DOHH2 (cell line): ENCODE measurements at regions not wholly inside any gene's neighbourhood (a gene's known extent, or its start where the extent isn't known, plus 50 kb on each side); places are given as distances from the start of the nearest gene placed in this dataset.

ENCODE experiments used
- H3F3A ChIP-seq: fragments of 200-600 bp; sonication (generic), shearing (Covaris generic); 2 replicates; pipeline ENCODE4 v1.6.0; 2016; ENCODE audit warnings: antibody characterized with exemption, mild to moderate bottlenecking; ENCODE audit not compliant: control insufficient read depth, insufficient read depth
- H3K27ac ChIP-seq: fragments of 200-600 bp; sonication (generic); 2 replicates; pipeline ENCODE4 v1.5.1; 2014; ENCODE audit warnings: low read depth, mild to moderate bottlenecking, low read length, moderate library complexity
- H3K27me3 ChIP-seq: fragments of 200-600 bp; sonication (generic); 2 replicates; pipeline ENCODE4 v1.6.1; 2014; ENCODE audit warnings: mild to moderate bottlenecking, low read length, mixed read lengths; ENCODE audit not compliant: control insufficient read depth
- H3K36me3 ChIP-seq: fragments of 200-600 bp; sonication (generic); 2 replicates; pipeline ENCODE4 v1.6.1; 2014; ENCODE audit warnings: mild to moderate bottlenecking, low read length, moderate library complexity, mixed read lengths; ENCODE audit not compliant: control insufficient read depth
- H3K4me1 ChIP-seq: fragments of 200-600 bp; sonication (generic); 2 replicates; pipeline ENCODE4 v1.6.1; 2014; ENCODE audit warnings: mild to moderate bottlenecking, low read length, mixed read lengths; ENCODE audit not compliant: control insufficient read depth
- H3K4me2 ChIP-seq: fragments of 200-600 bp; sonication (generic); 2 replicates; pipeline ENCODE4 v1.6.0; 2014; ENCODE audit warnings: mild to moderate bottlenecking, low read length, moderate library complexity
- H3K4me3 ChIP-seq: fragments of 200-600 bp; sonication (generic); 2 replicates; pipeline ENCODE4 v1.5.1; 2014; ENCODE audit warnings: mild to moderate bottlenecking, low read length, mixed read lengths
- H3K79me2 ChIP-seq: fragments of 200-600 bp; sonication (generic); 2 replicates; pipeline ENCODE4 v1.6.1; 2014; ENCODE audit warnings: mild to moderate bottlenecking, low read length, mixed read lengths; ENCODE audit not compliant: control insufficient read depth
- H3K9me2 ChIP-seq: fragments of 200-600 bp; sonication (generic); replicated peaks from 2 replicates; pipeline ENCODE4 v1.6.1; 2014; ENCODE audit warnings: mild to moderate bottlenecking, low read length, mixed read lengths; ENCODE audit not compliant: control insufficient read depth
- H3K9me3 ChIP-seq: fragments of 200-600 bp; sonication (generic); 2 replicates; pipeline ENCODE4 v1.6.1; 2014; ENCODE audit warnings: antibody characterized with exemption, low read length, mixed read lengths; ENCODE audit not compliant: control insufficient read depth, insufficient read depth
- H4K20me1 ChIP-seq: fragments of 200-600 bp; sonication (generic); 2 replicates; pipeline ENCODE4 v1.6.0; 2014; ENCODE audit warnings: low read depth, mild to moderate bottlenecking, antibody characterized with exemption, low read length, moderate library complexity; ENCODE audit not compliant: control insufficient read depth, insufficient read depth
- EZH2phosphoT487 ChIP-seq: fragments of 200-600 bp; sonication (generic); IDR thresholded peaks from 2 replicates; pipeline ENCODE4 v1.6.1; 2017; ENCODE audit warnings: borderline replicate concordance, mild to moderate bottlenecking, antibody characterized with exemption, low read length, moderate library complexity, mixed read lengths
- TF ChIP-seq, protein P1 (sequence below): fragments of 200-600 bp; sonication (generic); IDR thresholded peaks from one replicate; pipeline ENCODE4 v1.5.1; 2014; ENCODE audit warnings: antibody characterized with exemption, mild to moderate bottlenecking, low read depth, low read length; ENCODE audit not compliant: poor library complexity, severe bottlenecking

DNA sequence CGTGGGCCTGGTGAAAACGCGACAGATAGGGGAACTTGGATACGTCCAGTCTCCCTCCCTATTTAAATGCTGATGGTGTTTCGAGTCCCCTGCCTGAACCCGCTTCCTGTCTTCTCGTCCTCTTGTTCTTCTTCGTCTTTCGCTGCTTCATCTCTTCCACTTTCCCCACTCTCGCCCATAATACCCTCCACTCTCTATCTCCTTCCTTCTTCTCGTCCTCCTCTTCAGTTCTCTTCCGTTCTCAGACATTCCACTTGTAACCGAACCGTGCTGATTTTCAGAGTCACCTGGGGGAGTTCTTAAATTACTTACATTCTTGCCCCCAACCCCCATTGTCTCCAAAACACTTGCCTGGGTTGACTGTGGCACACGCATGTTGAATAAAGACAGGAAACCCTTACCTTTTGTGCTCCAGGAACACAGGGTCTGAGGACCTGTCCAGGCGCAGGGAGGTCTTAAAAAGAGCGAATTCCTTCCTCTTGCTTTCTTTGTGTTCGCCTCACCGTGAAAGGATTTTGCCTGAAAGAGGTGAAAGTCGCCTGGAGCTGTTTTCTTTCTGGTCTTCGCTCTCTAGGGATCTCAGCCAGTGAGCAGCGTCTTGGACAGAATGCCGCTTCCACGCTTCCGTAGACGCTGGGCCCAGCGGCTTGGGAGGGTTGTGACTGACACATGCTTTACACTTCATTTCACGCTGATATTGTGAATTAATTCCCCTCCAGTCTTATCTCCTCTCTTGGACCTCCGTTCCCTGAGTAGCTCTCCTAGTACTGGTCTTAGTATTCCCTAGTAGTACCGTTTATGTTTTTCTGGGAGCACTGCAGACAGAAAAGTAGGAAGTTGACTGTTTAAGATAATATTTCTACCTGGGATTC, 184.0 kb downstream of the GPX5 start:
- TF ChIP-seq, protein P1, sequence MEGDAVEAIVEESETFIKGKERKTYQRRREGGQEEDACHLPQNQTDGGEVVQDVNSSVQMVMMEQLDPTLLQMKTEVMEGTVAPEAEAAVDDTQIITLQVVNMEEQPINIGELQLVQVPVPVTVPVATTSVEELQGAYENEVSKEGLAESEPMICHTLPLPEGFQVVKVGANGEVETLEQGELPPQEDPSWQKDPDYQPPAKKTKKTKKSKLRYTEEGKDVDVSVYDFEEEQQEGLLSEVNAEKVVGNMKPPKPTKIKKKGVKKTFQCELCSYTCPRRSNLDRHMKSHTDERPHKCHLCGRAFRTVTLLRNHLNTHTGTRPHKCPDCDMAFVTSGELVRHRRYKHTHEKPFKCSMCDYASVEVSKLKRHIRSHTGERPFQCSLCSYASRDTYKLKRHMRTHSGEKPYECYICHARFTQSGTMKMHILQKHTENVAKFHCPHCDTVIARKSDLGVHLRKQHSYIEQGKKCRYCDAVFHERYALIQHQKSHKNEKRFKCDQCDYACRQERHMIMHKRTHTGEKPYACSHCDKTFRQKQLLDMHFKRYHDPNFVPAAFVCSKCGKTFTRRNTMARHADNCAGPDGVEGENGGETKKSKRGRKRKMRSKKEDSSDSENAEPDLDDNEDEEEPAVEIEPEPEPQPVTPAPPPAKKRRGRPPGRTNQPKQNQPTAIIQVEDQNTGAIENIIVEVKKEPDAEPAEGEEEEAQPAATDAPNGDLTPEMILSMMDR: no peak
- TF ChIP-seq EZH2phosphoT487: no peak
- no peak overlapping the region for H3K4me2 ChIP-seq
- H3K27me3 ChIP-seq: peaks cover under 1% of the 10 kb centered on the region; the same call in 1 of the 2 replicates
- no peaks in the 10 kb centered on the region for H4K20me1 ChIP-seq
- H3K27ac ChIP-seq: no peak overlapping the region
- H3K9me3 ChIP-seq: peaks cover 4% of the 10 kb centered on the region
- no peaks in the 10 kb centered on the region for H3K36me3 ChIP-seq
- no peaks in the 10 kb centered on the region for H3K4me1 ChIP-seq
- H3K9me2 ChIP-seq: no peaks in the 10 kb centered on the region
- H3F3A ChIP-seq: no peaks in the 10 kb centered on the region
- H3K4me3 ChIP-seq: no peak overlapping the region
- no peaks in the 10 kb centered on the region for H3K79me2 ChIP-seq

DNA sequence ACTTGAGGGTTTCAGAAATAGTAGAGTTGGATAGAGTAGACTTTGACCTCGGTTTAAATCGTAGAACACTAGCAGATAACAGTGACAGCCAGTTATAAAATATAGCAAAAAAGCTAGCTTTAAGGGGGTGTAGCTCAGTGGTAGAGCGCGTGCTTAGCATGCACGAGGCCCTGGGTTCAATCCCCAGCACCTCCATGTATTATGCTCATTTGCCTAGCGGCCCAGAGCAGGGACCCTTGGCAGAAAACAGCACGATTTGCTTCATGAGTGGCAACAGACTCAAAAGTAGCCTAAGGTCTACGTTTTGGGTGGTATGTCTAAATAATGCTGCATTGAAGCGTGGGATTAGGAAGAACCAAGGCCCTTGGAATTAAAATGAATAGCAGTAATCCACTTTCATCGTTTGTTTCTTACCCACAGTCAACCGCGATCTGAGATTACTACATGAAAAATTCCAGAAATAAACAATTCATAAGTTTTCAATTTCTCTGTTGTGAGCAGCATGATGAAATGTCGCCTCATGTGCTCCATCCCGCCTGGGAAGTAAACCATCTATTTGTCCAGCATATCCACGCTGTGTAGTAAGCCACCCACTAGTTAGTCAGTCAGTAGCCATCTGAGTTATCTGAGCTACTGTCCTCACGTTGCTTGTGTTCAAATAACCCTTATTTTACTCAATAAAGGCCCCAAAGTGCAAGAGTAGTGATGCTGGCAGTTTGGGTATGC, 184.9 kb downstream of the GPX5 start:
- TF ChIP-seq, protein P1: no peak
- TF ChIP-seq EZH2phosphoT487: no peak
- Histone ChIP-seq H3K9me3 (peaks cover 4% of the 10 kb centered on the region; the same call in 1 of the 2 replicates), H3K4me2 (no peak overlapping the region), H3K9me2 (no peaks in the 10 kb centered on the region), H3K79me2 (no peaks in the 10 kb centered on the region), H4K20me1 (no peaks in the 10 kb centered on the region), H3K36me3 (no peaks in the 10 kb centered on the region), H3F3A (no peaks in the 10 kb centered on the region), H3K4me3 (no peak overlapping the region), H3K27me3 (no peaks in the 10 kb centered on the region), H3K27ac (no peak overlapping the region), H3K4me1 (no peaks in the 10 kb centered on the region)

DNA sequence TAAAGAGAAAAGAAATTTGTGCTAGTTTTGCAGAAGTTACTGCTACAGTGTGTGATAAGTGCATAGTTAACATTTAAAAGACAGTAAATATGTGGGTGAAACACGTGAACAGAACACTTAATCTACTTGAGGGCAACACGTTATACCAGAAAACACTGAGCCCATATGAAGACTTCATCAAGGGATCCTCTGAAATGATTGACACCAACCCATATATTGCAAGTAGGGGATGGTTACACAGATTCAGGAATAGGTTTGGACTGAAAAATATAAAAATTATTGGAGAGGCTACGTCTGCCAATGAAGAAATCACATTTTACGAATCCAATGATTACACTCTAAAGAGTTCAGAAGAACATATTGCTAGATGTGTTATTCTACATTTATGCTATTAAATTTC, 185.6 kb downstream of the GPX5 start:
- Histone ChIP-seq H3K4me2 (no peak overlapping the region), H3K4me3 (no peak overlapping the region), H3K79me2 (no peaks in the 10 kb centered on the region), H3K9me2 (no peaks in the 10 kb centered on the region), H3K9me3 (peaks cover 4% of the 10 kb centered on the region; the same call in 1 of the 2 replicates), H3F3A (no peaks in the 10 kb centered on the region), H3K4me1 (no peaks in the 10 kb centered on the region), H4K20me1 (no peaks in the 10 kb centered on the region), H3K27ac (no peak overlapping the region), H3K27me3 (no peaks in the 10 kb centered on the region), H3K36me3 (no peaks in the 10 kb centered on the region)
- TF ChIP-seq EZH2phosphoT487: no peak
- TF ChIP-seq, protein P1: no peak
